NCI-H2107 treated with DMSO at 0.1 percent for 48 hours (cell line): ENCODE measurements at regions not wholly inside any gene's neighbourhood (a gene's known extent, or its start where the extent isn't known, plus 50 kb on each side); places are given as distances from the start of the nearest gene placed in this dataset.
"Not testable (repeated sequence)": the region's sequence is repeated elsewhere in the genome, so short reads cannot be mapped to it uniquely, and the experiment has no call there.

ENCODE experiments used
- DNase-seq: peaks from one replicate; lab custom pipeline; 2025; ENCODE audit not compliant: unreplicated experiment; lab: John Stamatoyannopoulos, UW

DNA sequence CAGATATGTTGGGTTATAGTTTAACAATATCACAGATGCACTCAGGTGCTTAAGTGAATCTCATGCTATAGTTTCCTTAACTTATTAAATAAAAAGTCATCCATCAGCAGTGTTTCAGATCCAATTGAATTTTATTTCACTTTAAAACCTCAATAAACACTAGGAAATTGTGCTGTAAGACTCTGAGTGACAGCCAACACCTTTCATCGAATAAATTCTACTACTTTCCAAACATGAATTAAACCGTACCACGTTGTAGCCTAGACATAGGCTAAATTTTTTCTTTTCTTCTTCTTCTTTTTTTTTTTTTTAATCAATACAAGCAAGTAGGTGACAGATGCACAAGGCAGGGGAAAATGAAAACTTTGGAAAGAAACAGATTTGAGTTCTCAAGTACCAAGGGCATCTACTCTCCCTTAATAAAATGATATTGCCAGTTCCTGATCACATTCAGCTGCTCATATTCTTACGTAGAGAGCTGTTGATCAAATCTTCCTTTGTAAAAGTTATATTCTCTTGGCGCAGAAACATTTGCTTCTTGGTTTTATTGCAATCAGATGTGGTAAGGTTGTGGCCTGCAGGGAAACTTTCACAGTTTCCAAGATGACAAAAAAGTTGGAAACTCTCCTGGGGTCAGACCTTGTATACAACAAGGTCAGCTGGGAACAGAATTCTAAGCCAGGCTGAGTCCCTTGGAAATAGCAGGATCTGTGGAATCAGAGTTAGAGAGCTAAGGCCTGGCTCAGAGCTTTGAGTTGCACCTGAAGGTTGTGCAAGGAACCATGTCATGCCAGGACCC, 147.7 kb downstream of the CD47 start:
- DNase-seq, result no peak

DNA sequence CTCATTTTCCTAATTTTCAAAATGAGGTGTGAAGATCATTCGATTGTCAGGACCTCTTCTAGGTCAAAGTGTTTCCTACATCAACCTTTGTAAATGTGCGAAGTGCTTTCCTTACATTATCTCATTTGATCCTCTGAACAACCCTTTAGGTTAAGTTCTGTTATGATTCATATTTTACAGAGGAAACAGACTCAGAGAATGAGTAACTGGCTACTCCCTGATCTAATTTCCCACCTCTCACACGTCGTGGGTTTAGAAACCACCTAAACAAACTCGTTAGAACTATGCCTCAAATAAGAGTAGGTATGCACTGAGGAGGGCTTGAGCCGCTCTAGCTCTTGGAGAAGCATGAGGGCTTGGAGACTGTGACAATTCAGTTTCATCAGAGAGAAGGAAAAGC, 148.6 kb downstream of the CD47 start:
- no peak for DNase-seq

DNA sequence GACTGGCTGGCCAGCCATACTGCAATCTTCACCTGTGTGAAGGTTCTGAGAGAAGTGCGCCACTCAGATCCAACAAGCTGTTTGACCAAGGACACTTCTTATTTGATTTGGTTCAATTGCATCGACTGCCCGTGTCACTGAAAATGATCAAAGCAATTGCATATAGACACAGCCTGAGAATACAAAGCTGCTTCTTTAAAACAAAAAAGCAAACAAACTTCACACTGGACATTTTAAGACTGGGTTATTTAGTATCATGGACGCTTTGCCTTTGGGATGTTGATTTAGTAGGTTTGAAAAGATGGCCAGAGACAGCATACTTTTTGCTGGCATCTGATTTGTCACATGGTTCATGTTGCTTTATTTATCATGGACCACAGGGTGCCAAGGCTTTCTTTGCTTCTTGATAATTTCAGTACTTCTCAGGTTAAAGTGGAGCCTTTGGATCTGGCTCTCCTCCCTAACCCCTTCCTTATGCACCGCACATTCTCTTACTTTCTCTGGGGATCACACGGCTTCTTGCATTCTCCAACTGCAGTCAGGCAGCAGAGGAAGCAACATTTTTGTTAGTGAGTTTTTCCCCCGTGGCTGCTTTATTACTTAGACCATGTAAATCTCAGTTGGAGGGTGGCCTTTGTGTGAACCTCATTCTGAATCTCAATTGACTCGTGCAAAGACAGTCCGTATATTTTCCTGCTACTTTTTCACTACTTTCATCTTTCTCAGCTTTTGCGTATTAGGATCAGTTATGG, 151.0 kb downstream of the CD47 start:
- DNase-seq, result no peak

DNA sequence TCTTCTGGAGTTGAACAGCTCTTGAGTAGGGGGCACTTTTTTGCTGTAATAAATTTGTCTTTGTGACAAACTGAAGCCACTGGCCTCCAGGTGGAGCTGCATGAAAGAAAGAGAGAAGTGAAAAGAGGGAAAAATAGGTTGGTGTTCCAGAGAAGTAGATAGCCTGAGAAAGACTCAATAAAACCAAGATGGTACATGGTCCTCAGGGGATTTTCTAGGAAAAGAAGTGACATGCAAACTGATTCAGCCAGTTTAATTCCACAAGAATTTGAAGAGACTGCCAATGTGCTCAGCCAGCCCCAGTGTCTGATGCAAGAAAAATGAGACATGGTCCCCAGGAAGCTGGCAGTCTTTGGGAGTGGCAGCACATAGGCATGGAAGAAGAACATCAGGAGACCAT, 152.7 kb downstream of the CD47 start:
- DNase-seq, result peak; percentile 12

DNA sequence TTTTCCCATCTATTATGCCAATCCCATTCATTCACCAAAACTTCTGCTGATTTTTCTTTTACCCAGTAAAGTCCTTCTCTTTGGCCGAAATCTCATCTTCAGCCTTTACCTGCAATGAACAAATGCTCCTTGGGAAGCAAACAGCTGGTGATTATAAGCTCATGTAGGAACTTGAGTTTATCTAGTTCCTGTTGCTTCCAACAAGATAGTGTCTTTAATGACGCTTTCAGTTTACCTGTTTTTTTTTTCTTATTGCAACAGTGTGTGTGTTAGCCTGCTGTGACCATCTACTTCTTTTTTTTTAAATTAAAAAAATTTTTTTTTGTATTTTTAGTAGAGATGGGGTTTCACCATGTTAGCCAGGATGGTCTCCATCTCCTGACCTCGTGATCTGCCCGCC, 156.0 kb downstream of the CD47 start:
- no peak for DNase-seq

DNA sequence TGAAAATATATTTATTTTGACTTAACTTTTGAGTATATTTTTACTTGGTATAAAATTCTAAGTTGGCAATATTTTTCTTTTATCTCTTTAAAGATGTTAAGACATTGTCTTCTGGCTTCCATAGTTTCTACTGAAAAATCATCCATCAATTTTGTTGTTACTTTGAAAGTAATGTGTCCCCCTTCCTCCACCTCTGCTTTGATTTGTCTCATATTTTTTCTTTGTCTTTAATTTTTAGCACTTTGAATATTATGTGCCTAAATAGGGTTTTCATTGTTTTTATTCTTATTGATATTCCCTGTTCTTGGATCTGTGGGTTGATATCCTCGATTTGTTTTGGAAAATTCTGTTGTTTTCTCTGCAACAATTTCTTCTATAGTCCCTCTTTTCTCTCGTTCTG, 157.4 kb downstream of the CD47 start:
- no peak for DNase-seq

DNA sequence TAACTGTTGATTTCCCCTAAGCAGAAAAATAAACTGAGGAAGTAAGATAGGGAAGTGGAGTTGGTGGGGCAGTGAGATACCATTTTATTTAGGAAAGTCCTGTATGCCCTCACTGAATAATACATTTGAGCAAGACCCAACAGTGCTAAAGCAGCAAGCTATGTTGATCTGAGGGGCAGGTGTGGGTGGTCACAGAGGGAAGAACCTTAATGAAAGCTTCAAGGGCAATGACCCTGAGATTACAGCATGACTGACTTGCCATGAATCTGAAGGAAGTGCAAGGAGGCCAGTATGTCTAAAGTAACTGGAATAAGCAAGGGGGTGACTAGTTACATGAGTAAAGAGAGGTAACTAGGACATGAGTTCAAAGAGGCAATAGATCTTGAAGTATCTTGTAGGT, 159.5 kb downstream of the CD47 start:
- no peak for DNase-seq

DNA sequence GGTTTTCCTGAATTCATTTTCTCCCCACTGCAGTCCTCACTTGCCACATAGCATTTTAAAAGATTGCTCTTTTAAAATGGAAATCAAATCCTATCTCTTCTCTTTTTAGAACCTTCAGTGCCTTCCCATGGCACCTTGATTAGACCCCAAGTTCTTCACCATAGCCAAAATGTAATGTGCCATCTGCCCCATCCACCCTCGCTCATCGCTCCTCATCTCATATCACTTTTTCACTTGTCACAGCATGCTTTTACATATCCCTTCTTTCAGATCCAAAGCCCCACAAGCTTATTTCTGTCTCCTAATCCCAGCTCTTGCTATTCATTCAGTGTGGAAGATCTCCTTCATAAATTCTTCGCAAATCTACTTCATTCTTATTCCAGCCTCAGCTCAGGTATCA, 161.7 kb downstream of the CD47 start:
- no peak for DNase-seq

DNA sequence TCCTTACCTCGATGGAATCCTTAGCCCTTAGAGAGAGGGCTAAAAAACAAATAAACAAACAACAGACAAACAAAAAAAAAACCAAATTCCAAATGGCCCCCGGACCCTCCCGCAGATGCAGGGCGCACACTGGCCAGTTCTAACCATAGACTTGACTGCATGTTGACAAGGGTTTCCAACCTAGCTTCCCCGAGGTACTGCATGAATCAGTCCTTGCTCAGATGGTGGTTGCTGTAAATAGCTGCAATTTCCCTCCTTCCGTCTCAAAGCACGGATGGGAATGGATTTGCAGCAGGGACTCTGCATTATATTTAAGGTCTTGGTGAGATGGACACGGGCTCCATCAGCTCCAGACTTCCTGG, 162.8 kb downstream of the CD47 start:
- peak; percentile 42 for DNase-seq

DNA sequence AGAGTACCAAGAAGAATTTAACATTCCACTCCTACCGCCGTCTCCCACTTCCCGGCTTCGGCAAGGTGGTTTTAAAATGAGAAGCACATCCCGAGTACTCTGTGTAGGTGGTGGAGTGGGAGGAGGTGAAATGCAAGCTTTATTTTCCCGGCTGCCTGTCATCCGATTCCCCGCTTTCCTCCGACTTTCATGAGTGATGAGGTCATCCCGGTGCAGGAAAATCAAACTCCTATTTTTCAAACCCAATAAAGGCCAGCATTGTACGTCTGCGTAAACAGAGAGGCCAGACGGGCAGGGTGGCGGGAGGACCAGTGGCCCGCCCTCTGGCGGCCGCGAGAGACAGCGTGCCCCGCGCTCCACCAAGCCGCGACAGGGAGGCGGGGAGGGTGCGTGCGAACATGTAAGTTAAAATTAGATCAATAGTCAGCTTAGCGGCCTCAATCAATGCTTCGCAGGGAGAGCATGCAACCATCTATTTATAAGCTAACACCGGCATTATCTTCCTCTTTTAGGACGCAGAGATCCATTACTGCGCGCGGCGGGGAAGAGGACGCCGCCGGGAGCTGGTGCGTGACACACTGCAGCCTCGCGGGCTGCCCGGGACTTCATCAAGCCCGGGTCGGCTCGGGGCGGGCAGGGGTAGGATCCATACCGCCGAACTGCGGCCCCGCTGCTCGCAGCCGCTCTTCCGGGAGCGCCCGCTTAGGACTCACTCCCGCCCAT, 163.3 kb downstream of the CD47 start:
- DNase-seq, result peak; percentile 78

DNA sequence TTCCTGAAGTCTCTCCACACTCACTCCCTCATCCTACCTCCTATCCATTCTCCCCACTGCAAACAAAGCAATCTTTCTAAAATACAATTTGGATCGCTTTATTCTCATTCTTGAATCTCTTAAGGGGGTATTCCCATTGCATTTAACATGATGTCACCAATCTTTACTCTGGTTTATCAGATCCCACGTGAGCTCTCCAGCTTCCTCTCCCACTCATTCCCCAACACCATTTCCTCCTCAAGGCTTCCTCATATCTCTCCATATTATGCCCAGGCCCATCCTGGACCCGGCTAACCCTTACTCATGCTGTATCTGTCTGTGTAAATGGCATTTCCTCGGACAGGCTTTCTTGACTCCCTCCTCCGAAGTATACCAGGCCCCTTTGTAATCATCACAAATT, 165.0 kb downstream of the CD47 start:
- DNase-seq, result no peak

DNA sequence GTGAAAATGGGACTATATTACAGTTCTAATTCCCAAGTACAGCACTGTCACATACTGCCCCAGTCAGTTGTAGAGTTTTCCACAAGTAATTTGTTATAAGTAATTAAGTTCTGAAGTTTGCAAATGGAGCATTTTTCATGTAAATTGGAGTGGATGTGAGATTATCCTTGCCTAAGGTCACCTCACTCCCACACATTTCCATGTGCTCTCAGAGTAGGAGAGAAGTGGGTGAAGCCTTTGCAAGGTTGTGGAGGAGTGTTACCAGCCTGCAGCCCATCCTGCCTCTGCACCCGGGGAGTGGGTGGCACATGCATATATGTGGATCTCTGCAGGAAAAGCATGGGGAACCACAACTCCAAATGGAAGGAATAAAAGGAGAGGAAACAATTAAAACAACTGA, 169.8 kb downstream of the CD47 start:
- DNase-seq, result no peak

DNA sequence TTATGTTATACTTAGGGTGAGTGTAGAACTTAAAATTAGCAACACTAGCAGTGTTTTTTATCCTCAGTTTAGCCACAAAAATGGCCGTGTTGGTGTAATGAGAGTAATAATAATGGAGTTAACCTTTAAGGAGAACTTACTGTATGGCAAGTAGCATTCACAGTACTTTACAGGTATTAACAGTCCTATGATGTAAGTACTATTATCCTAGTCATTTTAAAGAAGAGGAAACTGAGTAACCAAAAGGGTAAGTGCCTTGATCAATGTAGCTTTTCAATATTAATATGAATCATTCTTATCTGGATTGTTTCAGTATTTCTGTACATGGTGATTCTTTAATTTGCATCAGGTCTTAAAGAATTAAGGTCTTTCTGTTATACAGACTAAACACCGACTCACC, 170.3 kb downstream of the CD47 start:
- no peak for DNase-seq

DNA sequence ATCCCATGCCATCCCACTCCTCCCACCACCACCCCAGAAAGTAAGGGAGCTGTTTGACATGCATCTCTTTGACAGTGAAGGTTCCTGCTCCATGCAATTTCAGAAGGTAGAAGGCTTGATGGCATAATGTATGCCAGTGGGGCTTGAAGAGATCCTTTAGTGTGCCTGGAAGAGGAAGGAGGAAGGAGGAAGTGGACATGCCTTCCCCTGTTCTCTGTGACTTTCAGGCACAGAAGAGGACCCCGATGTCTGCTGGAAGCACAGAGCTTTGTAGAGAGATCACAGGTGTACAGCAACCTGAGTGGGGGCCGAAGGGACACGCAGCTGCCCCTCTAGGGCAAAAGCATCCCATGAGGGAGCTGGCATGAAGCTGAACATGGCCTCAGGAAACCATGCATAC, 171.6 kb downstream of the CD47 start:
- no peak for DNase-seq

DNA sequence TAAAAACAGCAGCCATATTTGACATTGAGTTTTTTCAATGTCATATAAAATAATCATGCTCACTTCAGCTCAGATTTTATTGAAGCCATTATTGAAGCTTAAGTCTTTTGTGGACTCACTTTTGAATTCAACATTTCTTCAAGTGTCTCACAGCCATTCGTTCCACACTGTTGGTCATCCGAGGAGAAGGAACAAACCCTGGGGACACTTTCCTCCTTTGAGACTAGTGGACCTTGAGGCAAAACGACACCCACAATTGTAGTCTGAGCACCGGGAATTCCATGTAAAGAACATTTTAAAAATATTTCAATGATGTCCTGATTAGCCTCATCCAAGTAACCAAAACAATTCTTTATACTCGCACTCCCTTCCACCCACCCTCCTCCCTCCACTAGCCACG, 174.7 kb downstream of the CD47 start:
- no peak for DNase-seq

DNA sequence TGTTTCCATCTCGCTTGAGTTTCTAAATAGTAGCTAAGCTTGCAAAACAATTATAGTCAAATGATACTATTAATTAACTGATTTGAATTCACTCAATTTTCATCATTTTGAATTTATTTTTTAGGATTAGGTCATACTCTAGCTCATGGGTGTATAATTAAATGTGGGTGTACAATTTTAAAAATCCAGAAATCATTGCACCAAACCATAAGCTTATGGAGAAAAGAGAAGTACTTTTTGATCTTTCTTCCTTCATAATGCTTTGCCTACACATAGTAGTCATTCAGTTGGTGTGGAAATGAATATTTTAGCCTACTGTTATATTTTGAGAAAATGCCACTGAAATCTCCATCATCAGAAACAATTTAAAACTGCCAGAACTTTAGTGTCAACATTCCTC, 175.1 kb downstream of the CD47 start:
- no peak for DNase-seq

DNA sequence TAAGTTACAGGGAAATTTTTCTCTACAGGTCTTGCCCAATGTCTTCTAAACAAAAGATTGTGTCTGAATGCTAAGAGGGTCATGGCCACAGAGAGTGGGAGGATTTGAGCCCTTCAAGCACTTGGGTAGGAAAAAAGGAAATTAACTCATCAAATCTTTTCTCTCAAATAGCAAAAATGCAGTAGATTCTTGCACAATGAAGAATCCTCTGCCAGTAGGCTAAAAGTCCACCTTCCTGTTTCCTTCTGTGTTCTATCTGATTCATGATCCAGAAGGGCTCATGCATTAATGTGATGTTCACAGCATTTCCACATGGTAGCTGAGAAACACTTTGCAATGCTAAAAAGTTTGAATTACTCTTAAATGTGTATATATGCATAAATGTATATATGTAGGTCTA, 177.1 kb downstream of the CD47 start:
- DNase-seq, result no peak

DNA sequence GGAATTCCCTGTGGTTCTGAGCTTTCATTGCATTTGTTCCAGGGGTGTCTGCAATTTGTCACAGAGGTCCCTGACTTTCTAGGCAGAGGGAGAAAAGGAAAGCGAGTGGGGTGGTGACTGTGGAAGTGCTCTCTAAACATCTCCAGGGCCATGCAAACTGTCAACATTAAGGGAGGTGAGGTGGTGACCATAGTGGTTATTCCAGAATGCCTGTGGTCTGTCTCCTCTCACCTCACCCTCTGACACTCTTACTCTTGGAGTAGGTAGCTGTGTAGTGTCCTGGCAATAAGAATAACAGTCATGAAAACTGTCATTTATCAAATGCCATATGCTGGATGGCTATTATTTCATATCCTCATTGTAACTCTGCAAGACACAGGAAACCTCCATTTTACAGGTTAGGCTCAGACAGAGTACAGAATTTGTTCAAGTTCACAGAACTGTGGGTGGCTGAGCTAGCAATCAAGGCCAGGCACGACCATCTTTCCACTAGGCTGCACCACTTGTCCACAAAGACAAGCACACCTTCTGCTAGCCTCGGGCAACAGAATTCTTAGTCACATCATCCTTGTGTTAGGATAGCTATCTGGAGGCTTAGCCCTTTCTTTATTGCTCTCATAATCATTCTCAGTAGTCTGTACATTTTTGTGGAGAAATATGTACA, 179.4 kb downstream of the CD47 start:
- no peak for DNase-seq

DNA sequence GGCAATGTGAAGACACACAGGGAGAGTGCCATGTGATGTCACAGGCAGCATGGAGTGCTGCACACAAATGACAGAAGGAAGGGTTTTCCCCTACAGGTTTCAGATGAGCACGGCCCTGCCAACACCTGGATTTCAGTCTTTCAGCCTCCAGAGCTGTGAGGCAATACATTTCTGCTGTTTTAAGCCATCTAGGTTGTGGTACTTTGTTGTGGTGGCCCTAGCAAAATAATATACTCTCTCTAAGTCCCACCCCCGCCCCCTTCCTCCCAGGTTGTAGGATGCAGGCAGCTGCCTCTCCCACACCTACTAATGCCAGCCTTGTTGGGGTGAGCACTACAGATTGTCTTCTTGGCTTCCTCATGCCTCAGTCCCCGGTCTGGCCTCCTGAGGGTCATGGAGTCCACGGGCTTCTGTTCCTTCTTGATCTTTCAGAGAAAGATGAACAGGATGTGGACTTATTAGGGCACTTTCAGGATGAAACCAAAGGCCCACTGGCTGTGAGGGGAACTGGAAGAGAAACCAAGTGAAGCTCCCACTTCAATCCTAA, 180.0 kb downstream of the CD47 start:
- no peak for DNase-seq

DNA sequence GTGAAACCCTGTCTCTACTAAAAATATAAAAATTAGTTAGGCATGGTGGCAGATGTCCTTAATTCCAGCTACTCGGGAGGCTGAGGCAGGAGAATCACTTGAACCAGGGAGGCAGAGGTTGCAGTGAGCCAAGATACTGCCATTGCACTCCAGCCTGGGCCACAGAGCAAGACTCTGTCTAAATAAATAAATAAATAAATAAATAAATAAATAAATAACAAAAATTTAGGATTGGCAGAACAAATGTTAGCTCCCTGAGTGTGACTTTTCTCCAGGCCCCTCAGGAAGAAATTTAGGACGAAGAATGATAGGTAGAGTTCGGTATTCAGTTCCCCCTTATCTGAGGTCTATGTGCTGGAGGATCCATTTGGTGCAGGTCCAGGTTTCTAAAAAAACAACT, 181.2 kb downstream of the CD47 start:
- DNase-seq, result not testable (repeated sequence)

DNA sequence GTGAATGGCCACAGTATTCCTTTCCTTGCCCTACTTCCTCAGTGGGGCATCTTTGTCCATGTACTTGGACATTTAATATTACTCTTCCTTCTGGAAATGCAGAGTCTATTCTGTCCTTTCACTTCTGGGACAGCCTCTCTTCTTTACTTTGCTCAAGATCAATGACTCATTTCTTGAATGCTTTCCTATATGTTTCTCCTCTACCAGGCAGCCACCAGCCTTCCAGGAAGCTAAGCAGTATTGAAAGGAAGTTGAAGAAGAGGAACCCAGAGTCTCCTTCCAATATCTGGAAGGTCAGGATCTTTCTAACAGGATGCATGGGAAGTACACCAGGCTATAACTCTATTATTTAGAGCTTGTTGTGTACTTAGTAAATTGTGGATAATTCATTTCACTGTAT, 182.8 kb downstream of the CD47 start:
- DNase-seq, result no peak
